Spleen (tissue), 7 donors: ENCODE measurements at regions not wholly inside any gene's neighbourhood (a gene's known extent, or its start where the extent isn't known, plus 50 kb on each side); places are given as distances from the start of the nearest gene placed in this dataset.

Experiments
- POLR2A ChIP-seq, 3 donors: fragments of 450-650 bp; IDR thresholded peaks; one replicate each; pipeline ENCODE4 v1.5.1; 2017; ENCODE audit warnings: antibody characterized with exemption in 3 of 3, mild to moderate bottlenecking in 1 of 3
- TF ChIP-seq, protein P1 (sequence below), 11 experiments: fragments of 200-600 bp in 7 of 11; fragments of 450-650 bp in 4 of 11; sonication (generic) in 4 of 11; IDR thresholded peaks in 8 of 11; conservative IDR thresholded peaks in 3 of 11; 1 replicate in 7 of 11; 2 replicates in 4 of 11; pipeline versions ENCODE4 v1.4.0 to v1.8.0; 2016 to 2021; ENCODE audit warnings: antibody characterized with exemption in 11 of 11, inconsistent platforms in 4 of 11, mild to moderate bottlenecking in 1 of 11
- donor health status: DM: no; HTN: no; CAD: no; lungs with moderate emphysema.
- donor health status: DM: no; HTN: no; CAD: no.
- donor health status: DM: no; HTN: no; CAD: no.

DNA sequence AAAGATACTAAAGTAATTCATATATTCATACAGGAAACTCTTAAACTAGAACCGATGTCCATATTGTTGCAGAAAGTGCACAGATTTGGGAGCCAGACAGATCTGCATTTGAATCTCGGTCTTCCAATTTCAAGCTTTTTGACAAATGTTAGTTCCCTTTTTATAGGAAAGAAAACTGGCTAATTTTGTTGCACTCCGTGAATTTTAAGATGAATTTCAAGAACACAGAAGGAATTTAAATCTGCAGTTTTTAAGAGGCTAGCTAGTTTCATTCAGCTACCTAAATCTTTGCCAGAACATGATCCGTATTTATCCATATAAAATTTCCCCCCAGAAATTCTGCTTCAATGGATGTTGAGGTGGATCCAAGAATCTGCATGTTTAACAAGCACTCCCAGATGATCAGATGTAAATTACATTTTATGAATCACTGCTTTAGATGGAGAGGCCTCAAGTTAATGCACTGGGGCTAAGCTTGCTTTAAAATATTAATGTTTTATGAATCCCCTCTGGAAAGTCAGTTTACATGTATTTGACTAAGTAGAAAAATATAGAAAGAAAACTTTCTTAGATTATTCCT lies 1296.3 kb upstream of the CADM2 start:
- TF ChIP-seq, protein P1, sequence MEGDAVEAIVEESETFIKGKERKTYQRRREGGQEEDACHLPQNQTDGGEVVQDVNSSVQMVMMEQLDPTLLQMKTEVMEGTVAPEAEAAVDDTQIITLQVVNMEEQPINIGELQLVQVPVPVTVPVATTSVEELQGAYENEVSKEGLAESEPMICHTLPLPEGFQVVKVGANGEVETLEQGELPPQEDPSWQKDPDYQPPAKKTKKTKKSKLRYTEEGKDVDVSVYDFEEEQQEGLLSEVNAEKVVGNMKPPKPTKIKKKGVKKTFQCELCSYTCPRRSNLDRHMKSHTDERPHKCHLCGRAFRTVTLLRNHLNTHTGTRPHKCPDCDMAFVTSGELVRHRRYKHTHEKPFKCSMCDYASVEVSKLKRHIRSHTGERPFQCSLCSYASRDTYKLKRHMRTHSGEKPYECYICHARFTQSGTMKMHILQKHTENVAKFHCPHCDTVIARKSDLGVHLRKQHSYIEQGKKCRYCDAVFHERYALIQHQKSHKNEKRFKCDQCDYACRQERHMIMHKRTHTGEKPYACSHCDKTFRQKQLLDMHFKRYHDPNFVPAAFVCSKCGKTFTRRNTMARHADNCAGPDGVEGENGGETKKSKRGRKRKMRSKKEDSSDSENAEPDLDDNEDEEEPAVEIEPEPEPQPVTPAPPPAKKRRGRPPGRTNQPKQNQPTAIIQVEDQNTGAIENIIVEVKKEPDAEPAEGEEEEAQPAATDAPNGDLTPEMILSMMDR (IDR thresholded peaks at IDR 0.05 in 8 of 11, conservative IDR thresholded peaks at IDR 0.05 in 3 of 11) = no peak
- TF ChIP-seq POLR2A (IDR thresholded peaks at IDR 0.05) = no peak
